ENCODE measurements at regions not wholly inside any gene's neighbourhood (a gene's known extent, or its start where the extent isn't known, plus 50 kb on each side); places are given as distances from the start of the nearest gene placed in this dataset.

DNA sequence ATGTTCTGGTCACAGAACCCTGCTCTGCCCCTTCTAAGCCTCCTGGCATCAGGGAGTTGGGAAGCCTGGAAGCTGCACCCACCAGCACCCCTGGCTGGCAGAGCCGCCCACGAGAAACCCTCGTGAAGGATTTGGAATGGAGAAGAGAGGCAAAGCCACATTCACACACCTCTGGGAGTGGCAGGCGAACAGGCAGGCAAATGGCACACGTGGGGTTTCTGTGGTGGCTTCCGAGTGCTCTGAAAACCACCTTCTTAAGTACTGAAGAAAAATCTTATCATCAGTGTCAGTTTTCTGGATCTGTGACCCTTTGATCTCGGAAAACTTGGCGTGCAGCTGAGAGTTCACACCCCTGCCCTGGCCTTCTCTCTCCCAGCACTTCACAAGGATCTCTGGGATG lies 442.2 kb upstream of the FRG1 start:
- Histone ChIP-seq H3K9me3 (no peaks in the 10 kb centered on the region), H3K27me3 (no peaks in the 10 kb centered on the region), H3K36me3 (no peaks in the 10 kb centered on the region), H3K27ac (no peak overlapping the region), H3K4me1 (no peaks in the 10 kb centered on the region), H3K4me3 (no peak overlapping the region)
- WGBS, 2 donors = 70 to 71% methylated on average over 8 of the region's 8 CpGs
- intact Hi-C loops (cut with DNase I) = no loop called here
- TF ChIP-seq POLR2A (IDR thresholded peaks at IDR 0.05) = no peak
- TF ChIP-seq EP300 (IDR thresholded peaks at IDR 0.05) = no peak
- TF ChIP-seq CTCF (IDR thresholded peaks at IDR 0.05) = no peak
- no peak for DNase-seq

- Histone ChIP-seq H3K36me3 (no peaks in the 10 kb centered on the region), H3K27ac (no peak overlapping the region), H3K27me3 (no peaks in the 10 kb centered on the region), H3K4me1 (no peaks in the 10 kb centered on the region), H3K9me3 (no peaks in the 10 kb centered on the region), H3K4me3 (no peak overlapping the region)
- intact Hi-C loops (cut with DNase I) = no loop called here
- no peak for DNase-seq
- TF ChIP-seq POLR2AphosphoS5 (IDR thresholded peaks at IDR 0.05) = no peak
- no peak for TF ChIP-seq EP300 (IDR thresholded peaks at IDR 0.05)
- no peak for TF ChIP-seq POLR2A (IDR thresholded peaks at IDR 0.05)
- TF ChIP-seq CTCF (IDR thresholded peaks at IDR 0.05) = no peak
- WGBS, 2 donors = 87% methylated on average over 7 of the region's 7 CpGs
Measured at GRCh38 chr4:189499696-189500095, 441.0 kb upstream of the FRG1 start.

- TF ChIP-seq CTCF (IDR thresholded peaks at IDR 0.05) = no peak
- TF ChIP-seq POLR2AphosphoS5 (IDR thresholded peaks at IDR 0.05) = no peak
- TF ChIP-seq EP300 (IDR thresholded peaks at IDR 0.05) = no peak
- no peak for TF ChIP-seq POLR2A (IDR thresholded peaks at IDR 0.05)
- DNase-seq = no peak
- Histone ChIP-seq H3K27me3 (no peaks in the 10 kb centered on the region), H3K4me3 (no peak overlapping the region), H3K4me1 (no peaks in the 10 kb centered on the region), H3K9me3 (peaks cover 0 to 3% (median 0%) of the 10 kb centered on the region in 4 donors), H3K36me3 (no peaks in the 10 kb centered on the region), H3K27ac (no peak overlapping the region)
- intact Hi-C loops (cut with DNase I) = no loop called here
- WGBS, 2 donors = 77 to 87% methylated on average over 5 of the region's 5 CpGs
Measured at GRCh38 chr4:189500970-189501369, 439.7 kb upstream of the FRG1 start.

GRCh38 chr4:189502841-189503435 lies 437.7 kb upstream of the FRG1 start:
- H3K9me3 ChIP-seq = peaks cover 0 to 3% (median 0%) of the 10 kb centered on the region in 4 donors
- no peak for DNase-seq
- intact Hi-C loops (cut with DNase I) = no loop called here
- H3K36me3 ChIP-seq = no peaks in the 10 kb centered on the region
- H3K4me1 ChIP-seq = no peaks in the 10 kb centered on the region
- H3K4me3 ChIP-seq = no peak overlapping the region
- 78 to 79% methylated on average over 12 of the region's 12 CpGs for WGBS, 2 donors
- no peaks in the 10 kb centered on the region for H3K27me3 ChIP-seq
- no peak overlapping the region for H3K27ac ChIP-seq
- TF ChIP-seq EP300 (IDR thresholded peaks at IDR 0.05) (no peak), POLR2AphosphoS5 (IDR thresholded peaks at IDR 0.05) (no peak), POLR2A (IDR thresholded peaks at IDR 0.05) (no peak), CTCF (IDR thresholded peaks at IDR 0.05) (no peak)

DNA sequence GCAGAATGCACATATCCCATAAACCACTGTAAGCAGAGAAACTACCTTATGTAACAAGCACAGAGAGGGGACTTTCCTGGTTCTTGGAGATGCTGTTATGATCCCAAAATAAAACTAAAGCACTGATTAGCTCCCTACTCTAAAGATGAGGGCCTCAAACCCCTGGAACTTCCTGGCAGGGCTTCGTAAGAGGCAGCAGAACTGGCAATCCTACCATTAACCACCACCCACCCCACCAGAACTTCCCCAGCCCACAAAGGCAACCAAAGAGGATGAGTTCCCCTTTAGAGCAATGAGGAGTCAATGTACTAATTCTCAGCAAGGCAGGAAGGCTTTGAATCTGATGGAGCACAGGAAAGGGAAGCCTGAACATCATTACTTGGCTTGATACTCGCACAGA lies 436.5 kb upstream of the FRG1 start:
- Histone ChIP-seq H3K9me3 (peaks cover 0 to 3% (median 0%) of the 10 kb centered on the region in 4 donors), H3K36me3 (no peaks in the 10 kb centered on the region), H3K4me1 (no peaks in the 10 kb centered on the region), H3K4me3 (no peak overlapping the region), H3K27me3 (no peaks in the 10 kb centered on the region), H3K27ac (no peak overlapping the region)
- TF ChIP-seq POLR2A (IDR thresholded peaks at IDR 0.05) (no peak), CTCF (IDR thresholded peaks at IDR 0.05) (no peak), POLR2AphosphoS5 (IDR thresholded peaks at IDR 0.05) (no peak), EP300 (IDR thresholded peaks at IDR 0.05) (no peak)
- intact Hi-C loops (cut with DNase I) = no loop called here
- WGBS, 2 donors = 45 to 60% methylated on average over 2 of the region's 2 CpGs
- no peak for DNase-seq
